GM04503 (cell line): ENCODE measurements at regions not wholly inside any gene's neighbourhood (a gene's known extent, or its start where the extent isn't known, plus 50 kb on each side); places are given as distances from the start of the nearest gene placed in this dataset.

Source experiments
- DNase-seq: peaks from one replicate; pipeline ENCODE4 v3.0.0-alpha.2; 2012; ENCODE audit warnings: low read depth

- no peak for DNase-seq
Measured at GRCh38 chr1:208907790-208908189, 663.6 kb upstream of the PLXNA2 start.

GRCh38 chr1:208909011-208909984, 665.1 kb upstream of the PLXNA2 start:
- DNase-seq, result peak; percentile 12

- no peak for DNase-seq
Measured at GRCh38 chr1:208910161-208910560, 666.0 kb upstream of the PLXNA2 start.

- DNase-seq, result no peak
Measured at GRCh38 chr1:208917281-208917680, 666.2 kb upstream of the CAMK1G start.

- no peak for DNase-seq
Measured at GRCh38 chr1:208917723-208918122, 665.8 kb upstream of the CAMK1G start.

GRCh38 chr1:208918160-208918559, 665.4 kb upstream of the CAMK1G start:
- no peak for DNase-seq

GRCh38 chr1:208919371-208919770, 664.1 kb upstream of the CAMK1G start:
- peak; percentile 49 for DNase-seq

- no peak for DNase-seq
Measured at GRCh38 chr1:208921259-208921658, 662.3 kb upstream of the CAMK1G start.

- DNase-seq, result no peak
Measured at GRCh38 chr1:208923456-208923855, 660.1 kb upstream of the CAMK1G start.

GRCh38 chr1:208923946-208924720, 659.4 kb upstream of the CAMK1G start:
- DNase-seq, result no peak

GRCh38 chr1:208924928-208925327, 658.6 kb upstream of the CAMK1G start:
- no peak for DNase-seq

- no peak for DNase-seq
Measured at GRCh38 chr1:208928349-208929010, 655.0 kb upstream of the CAMK1G start.

- peak; percentile 45 for DNase-seq
Measured at GRCh38 chr1:208929575-208929974, 653.9 kb upstream of the CAMK1G start.

- no peak for DNase-seq
Measured at GRCh38 chr1:208931936-208932335, 651.6 kb upstream of the CAMK1G start.

GRCh38 chr1:208933984-208934525, 649.5 kb upstream of the CAMK1G start:
- no peak for DNase-seq

GRCh38 chr1:208934933-208935332, 648.6 kb upstream of the CAMK1G start:
- DNase-seq, result no peak

- no peak for DNase-seq
Measured at GRCh38 chr1:208935517-208936187, 647.9 kb upstream of the CAMK1G start.

- DNase-seq, result no peak
Measured at GRCh38 chr1:208939537-208940085, 643.9 kb upstream of the CAMK1G start.

- no peak for DNase-seq
Measured at GRCh38 chr1:208942394-208943130, 641.0 kb upstream of the CAMK1G start.

GRCh38 chr1:208943291-208943690, 640.2 kb upstream of the CAMK1G start:
- DNase-seq, result no peak
